RWPE2 (cell line): ENCODE measurements at regions not wholly inside any gene's neighbourhood (a gene's known extent, or its start where the extent isn't known, plus 50 kb on each side); places are given as distances from the start of the nearest gene placed in this dataset.

Experiments
- ATAC-seq: fragments of 200-7000 bp; cut with Tn5 transposase; 3 replicates; pipeline ENCODE4 v1.9.1; 2021; ENCODE audit warnings: low read depth
- DNase-seq: peaks from one replicate; pipeline ENCODE4 v3.0.0-alpha.2; 2020; ENCODE audit warnings: low spot score
- H3K27ac ChIP-seq: fragments of 450-650 bp; 2 replicates; pipeline ENCODE4 v1.5.1; 2017; ENCODE audit warnings: mild to moderate bottlenecking; ENCODE audit not compliant: poor library complexity, severe bottlenecking
- H3K27me3 ChIP-seq: fragments of 250-450 bp; sonication (Bioruptor Pico); 2 replicates; pipeline ENCODE4 v1.5.1; 2021; ENCODE audit warnings: mild to moderate bottlenecking, moderate library complexity; ENCODE audit not compliant: insufficient read depth, poor library complexity, severe bottlenecking
- H3K36me3 ChIP-seq: fragments of 250-450 bp; sonication (Bioruptor Pico); 2 replicates; pipeline ENCODE4 v1.5.1; 2020; ENCODE audit warnings: low read depth, mild to moderate bottlenecking, moderate library complexity
- H3K4me1 ChIP-seq: fragments of 250-450 bp; sonication (Bioruptor Pico); 2 replicates; pipeline ENCODE4 v1.5.1; 2021; ENCODE audit warnings: mild to moderate bottlenecking, moderate library complexity; ENCODE audit not compliant: insufficient read depth, poor library complexity, severe bottlenecking
- H3K4me3 ChIP-seq: fragments of 250-450 bp; sonication (Bioruptor Pico); 2 replicates; pipeline ENCODE4 v1.5.1; 2021; ENCODE audit warnings: mild to moderate bottlenecking, moderate library complexity; ENCODE audit not compliant: severe bottlenecking
- H3K9me3 ChIP-seq: fragments of 250-450 bp; sonication (Bioruptor Pico); 2 replicates; pipeline ENCODE4 v1.5.1; 2021; ENCODE audit warnings: mild to moderate bottlenecking, moderate library complexity; ENCODE audit not compliant: severe bottlenecking
- TF ChIP-seq, protein P1 (sequence below): fragments of 450-650 bp; IDR thresholded peaks from one replicate; pipeline ENCODE4 v1.5.1; 2017; ENCODE audit warnings: mild to moderate bottlenecking, moderate library complexity; ENCODE audit not compliant: poor library complexity, severe bottlenecking

DNA sequence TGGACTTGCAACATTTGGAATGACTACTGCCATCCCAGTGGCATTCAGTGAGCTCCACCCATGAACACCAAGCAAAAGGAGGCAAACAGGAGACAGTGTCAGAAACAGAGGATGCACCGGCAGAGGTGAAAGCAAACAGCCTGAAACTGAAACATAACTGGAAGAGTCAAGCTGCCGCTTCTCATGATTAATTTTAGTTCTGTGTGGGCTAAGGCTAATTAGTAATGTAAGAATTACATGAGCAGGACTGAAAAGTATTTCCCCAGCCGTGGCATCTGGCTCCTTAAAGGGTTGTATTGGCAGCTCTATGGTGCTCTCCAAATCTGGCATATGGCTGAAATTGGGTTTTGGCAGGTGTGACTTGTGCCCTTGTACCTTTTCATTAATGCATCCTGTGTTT lies 1108.1 kb downstream of the TSN start:
- DNase-seq (no peak), ATAC-seq (no peak)
- H3K36me3 ChIP-seq = no peaks in the 10 kb centered on the region
- TF ChIP-seq, protein P1, sequence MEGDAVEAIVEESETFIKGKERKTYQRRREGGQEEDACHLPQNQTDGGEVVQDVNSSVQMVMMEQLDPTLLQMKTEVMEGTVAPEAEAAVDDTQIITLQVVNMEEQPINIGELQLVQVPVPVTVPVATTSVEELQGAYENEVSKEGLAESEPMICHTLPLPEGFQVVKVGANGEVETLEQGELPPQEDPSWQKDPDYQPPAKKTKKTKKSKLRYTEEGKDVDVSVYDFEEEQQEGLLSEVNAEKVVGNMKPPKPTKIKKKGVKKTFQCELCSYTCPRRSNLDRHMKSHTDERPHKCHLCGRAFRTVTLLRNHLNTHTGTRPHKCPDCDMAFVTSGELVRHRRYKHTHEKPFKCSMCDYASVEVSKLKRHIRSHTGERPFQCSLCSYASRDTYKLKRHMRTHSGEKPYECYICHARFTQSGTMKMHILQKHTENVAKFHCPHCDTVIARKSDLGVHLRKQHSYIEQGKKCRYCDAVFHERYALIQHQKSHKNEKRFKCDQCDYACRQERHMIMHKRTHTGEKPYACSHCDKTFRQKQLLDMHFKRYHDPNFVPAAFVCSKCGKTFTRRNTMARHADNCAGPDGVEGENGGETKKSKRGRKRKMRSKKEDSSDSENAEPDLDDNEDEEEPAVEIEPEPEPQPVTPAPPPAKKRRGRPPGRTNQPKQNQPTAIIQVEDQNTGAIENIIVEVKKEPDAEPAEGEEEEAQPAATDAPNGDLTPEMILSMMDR = no peak
- H3K4me1 ChIP-seq = no peaks in the 10 kb centered on the region
- H3K9me3 ChIP-seq = no peaks in the 10 kb centered on the region
- H3K4me3 ChIP-seq = no peak overlapping the region
- H3K27ac ChIP-seq = no peak overlapping the region
- H3K27me3 ChIP-seq = no peaks in the 10 kb centered on the region

DNA sequence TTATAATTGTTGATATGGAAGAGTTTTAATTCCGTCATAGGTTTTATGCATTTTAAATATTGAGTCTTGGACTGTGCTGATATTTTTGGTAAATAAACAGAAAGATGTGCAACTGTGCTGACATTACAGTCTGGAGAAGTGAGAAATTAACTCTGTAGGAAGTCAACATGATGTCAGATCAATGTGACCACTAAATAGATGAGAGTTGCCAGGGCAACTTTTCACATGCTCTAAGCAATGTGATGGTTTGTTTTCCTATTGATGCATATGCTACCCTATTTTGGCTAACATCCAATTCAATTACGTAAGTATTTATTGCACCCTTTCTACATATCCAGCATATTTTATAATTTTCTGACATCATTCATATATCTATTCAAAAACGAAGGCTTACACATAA lies 1109.3 kb downstream of the TSN start:
- ATAC-seq (no peak), DNase-seq (no peak)
- H3K27ac ChIP-seq = no peak overlapping the region
- no peaks in the 10 kb centered on the region for H3K4me1 ChIP-seq
- no peak overlapping the region for H3K4me3 ChIP-seq
- H3K27me3 ChIP-seq = no peaks in the 10 kb centered on the region
- TF ChIP-seq, protein P1 = no peak
- no peaks in the 10 kb centered on the region for H3K36me3 ChIP-seq
- no peaks in the 10 kb centered on the region for H3K9me3 ChIP-seq

DNA sequence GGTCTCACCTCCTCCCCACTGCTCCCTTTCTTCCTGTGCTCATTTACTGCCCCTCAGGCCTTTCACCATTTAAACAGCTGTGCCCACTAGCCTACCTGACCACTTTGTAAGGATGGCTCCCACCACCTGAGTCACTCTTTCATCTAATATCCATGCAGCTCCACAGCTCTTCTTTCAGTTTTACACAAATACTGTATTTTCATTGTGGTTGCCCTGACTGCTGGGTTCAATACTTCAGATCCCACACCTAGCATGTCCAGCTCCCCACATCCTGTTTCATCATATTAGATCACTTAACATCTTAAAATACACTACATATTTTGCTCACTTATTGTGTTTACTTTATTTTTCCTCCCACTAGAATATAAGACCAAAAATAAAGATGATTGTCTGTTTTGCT lies 1110.6 kb downstream of the TSN start:
- Histone ChIP-seq H3K4me1 (no peaks in the 10 kb centered on the region), H3K36me3 (no peaks in the 10 kb centered on the region), H3K4me3 (no peak overlapping the region), H3K9me3 (no peaks in the 10 kb centered on the region), H3K27me3 (no peaks in the 10 kb centered on the region), H3K27ac (no peak overlapping the region)
- ATAC-seq (no peak), DNase-seq (no peak)
- TF ChIP-seq, protein P1 = no peak

DNA sequence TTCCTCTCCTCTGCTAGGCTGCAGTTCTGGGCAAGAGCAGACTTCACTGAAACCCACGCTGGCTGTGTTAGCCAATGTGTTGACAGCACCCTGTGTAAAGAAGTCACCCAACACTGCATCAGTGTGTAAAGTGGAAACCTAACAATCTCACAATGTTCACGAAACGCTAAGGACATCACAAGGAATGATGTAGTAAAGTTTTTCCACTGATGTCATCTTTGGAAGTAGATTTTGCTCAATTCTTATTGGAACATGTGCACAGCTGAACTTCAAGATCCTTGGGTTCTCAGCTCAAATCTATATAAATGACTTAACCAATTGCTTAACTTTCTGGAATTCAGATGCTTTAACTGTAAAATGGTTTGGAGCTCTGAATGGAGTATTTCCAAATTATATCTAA lies 1112.5 kb downstream of the TSN start:
- no peak for ATAC-seq
- Histone ChIP-seq H3K27ac (no peak overlapping the region), H3K4me3 (no peak overlapping the region), H3K4me1 (no peaks in the 10 kb centered on the region), H3K36me3 (no peaks in the 10 kb centered on the region), H3K9me3 (no peaks in the 10 kb centered on the region), H3K27me3 (no peaks in the 10 kb centered on the region)
- no peak for DNase-seq
- TF ChIP-seq, protein P1 = no peak

DNA sequence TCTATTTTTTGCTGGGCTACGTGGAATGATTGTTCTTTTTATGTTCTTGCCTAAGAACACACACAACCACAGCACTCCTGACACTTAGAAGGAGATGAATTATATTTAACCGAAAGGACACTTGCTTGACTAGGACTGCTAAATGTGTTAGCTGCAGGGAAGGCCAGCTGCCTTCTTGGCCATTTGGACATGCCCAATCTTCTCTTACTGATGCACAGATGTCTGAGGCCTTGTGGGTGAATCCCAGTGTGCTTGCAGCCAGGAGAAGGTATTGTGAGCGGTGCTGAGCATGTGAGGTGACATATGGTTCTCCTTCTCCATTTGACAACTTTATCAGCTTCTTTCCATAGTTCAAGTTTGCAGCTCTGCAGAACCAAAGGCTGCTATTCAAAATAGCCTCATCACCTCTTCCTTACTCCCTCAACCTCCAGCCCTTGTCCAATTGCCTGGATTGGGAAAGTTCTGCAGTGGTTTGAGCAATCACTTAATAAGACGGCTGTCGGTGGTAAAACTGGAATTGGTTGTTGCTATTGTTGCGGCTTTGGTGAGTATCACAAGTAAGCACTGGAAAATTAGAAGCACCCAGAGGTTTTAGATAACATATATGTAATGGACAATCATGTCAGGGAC lies 1113.3 kb downstream of the TSN start:
- Histone ChIP-seq H3K36me3 (no peaks in the 10 kb centered on the region), H3K4me3 (no peak overlapping the region), H3K27ac (no peak overlapping the region), H3K27me3 (no peaks in the 10 kb centered on the region), H3K4me1 (no peaks in the 10 kb centered on the region), H3K9me3 (no peaks in the 10 kb centered on the region)
- TF ChIP-seq, protein P1 = no peak
- ATAC-seq (no peak), DNase-seq (no peak)
